Adrenal gland (tissue), 9 donors: ENCODE measurements at regions not wholly inside any gene's neighbourhood (a gene's known extent, or its start where the extent isn't known, plus 50 kb on each side); places are given as distances from the start of the nearest gene placed in this dataset.

Experiments
- DNase-seq, 7 donors: peaks; one replicate each; pipeline ENCODE4 v3.0.0-alpha.2; 2019 to 2020
- H3K27ac ChIP-seq, 5 donors: fragments of 200-600 bp; sonication (generic) in 4 of 5; 1 replicate in 3 of 5; 2 replicates in 2 of 5; pipeline versions ENCODE4 v1.5.1 to v1.8.0; 2016 to 2020; ENCODE audit warnings: mild to moderate bottlenecking in 1 of 5
- H3K27me3 ChIP-seq: fragments of 200-600 bp; 2 replicates; pipeline ENCODE4 v1.8.0; 2021
- H3K36me3 ChIP-seq, 2 donors: fragments of 200-600 bp; replicated peaks in 1 of 2; 1 replicate in 1 of 2; 2 replicates in 1 of 2; pipeline versions ENCODE4 v1.5.1 to v1.8.0; 2018 to 2022
- H3K4me1 ChIP-seq, 2 donors: fragments of 200-600 bp; replicated peaks in 1 of 2; 1 replicate in 1 of 2; 2 replicates in 1 of 2; pipeline versions ENCODE4 v1.5.1 to v1.8.0; 2018 to 2021
- H3K4me3 ChIP-seq, 4 donors: fragments of 200-600 bp; sonication (generic) in 3 of 4; one replicate each; pipeline ENCODE4 v1.5.1; 2016 to 2018
- H3K9me3 ChIP-seq, 3 donors: fragments of 200-600 bp; sonication (generic) in 1 of 3; replicated peaks in 1 of 3; 1 replicate in 2 of 3; 2 replicates in 1 of 3; pipeline versions ENCODE4 v1.5.1 to v1.8.0; 2016 to 2021
- POLR2A ChIP-seq, 2 donors: fragments of 450-650 bp; IDR thresholded peaks; one replicate each; pipeline ENCODE4 v1.6.1; 2017; ENCODE audit warnings: antibody characterized with exemption in 2 of 2, mild to moderate bottlenecking in 2 of 2, moderate library complexity in 1 of 2
- WGBS, 4 donors: extraction: QIAGEN DNeasy Blood & Tissue Kit in 2 of 4; methylation state at CpG; one replicate each; pipeline versions ENCODE4 v1.1.5 to v1.1.7; 2013 to 2017; 5-methylcytosine and 5-hydroxymethylcytosine counted together
- intact Hi-C, 2 donors: fragments of 100-400 bp; cut with DNase I; formaldehyde crosslinking; loops; one replicate each; pipeline versions ENCODE4 v1.14.1 to v1.15.0; 2022 to 2023
- TF ChIP-seq, protein P1 (sequence below), 6 experiments: fragments of 450-650 bp in 4 of 6; fragments of 200-600 bp in 2 of 6; sonication (generic) in 1 of 6; IDR thresholded peaks; 1 replicate in 5 of 6; 2 replicates in 1 of 6; pipeline versions ENCODE4 v1.5.1 to v1.8.0; 2016 to 2021; ENCODE audit warnings: antibody characterized with exemption in 6 of 6, mild to moderate bottlenecking in 2 of 6, moderate library complexity in 1 of 6
- donor health status: healthy with polysubstance abuse.
- donor health status: Bipolar disorder and iron deficiency.
- donor health status: DM: yes; HTN: yes; CAD: no.
- donor health status: DM: no; HTN: no; CAD: no.
- donor health status: DM: no; HTN: no; CAD: no.

DNA sequence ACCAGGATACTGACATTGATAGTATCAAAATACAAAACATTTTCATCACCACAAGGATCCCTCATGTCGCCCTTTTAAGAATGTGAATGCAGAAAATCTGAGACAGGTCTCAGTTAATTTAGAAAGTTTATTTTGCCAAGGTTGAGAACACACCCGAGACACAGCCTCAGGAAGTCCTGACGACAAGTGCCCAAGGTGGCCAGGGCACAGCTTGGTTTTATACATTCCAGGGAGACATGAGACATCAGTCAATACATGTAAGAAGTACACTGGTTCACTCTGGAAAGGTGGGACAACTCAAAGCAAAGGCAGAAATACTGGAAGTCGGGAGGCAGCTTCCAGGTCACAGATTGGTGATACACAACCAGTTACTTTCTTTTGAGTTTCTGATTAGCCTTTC is 235.2 kb upstream of the KRR1 start:
- TF ChIP-seq, protein P1, sequence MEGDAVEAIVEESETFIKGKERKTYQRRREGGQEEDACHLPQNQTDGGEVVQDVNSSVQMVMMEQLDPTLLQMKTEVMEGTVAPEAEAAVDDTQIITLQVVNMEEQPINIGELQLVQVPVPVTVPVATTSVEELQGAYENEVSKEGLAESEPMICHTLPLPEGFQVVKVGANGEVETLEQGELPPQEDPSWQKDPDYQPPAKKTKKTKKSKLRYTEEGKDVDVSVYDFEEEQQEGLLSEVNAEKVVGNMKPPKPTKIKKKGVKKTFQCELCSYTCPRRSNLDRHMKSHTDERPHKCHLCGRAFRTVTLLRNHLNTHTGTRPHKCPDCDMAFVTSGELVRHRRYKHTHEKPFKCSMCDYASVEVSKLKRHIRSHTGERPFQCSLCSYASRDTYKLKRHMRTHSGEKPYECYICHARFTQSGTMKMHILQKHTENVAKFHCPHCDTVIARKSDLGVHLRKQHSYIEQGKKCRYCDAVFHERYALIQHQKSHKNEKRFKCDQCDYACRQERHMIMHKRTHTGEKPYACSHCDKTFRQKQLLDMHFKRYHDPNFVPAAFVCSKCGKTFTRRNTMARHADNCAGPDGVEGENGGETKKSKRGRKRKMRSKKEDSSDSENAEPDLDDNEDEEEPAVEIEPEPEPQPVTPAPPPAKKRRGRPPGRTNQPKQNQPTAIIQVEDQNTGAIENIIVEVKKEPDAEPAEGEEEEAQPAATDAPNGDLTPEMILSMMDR (IDR thresholded peaks at IDR 0.05) = no peak
- no peak for TF ChIP-seq POLR2A (IDR thresholded peaks at IDR 0.05)
- H3K9me3 ChIP-seq = no peaks in the 10 kb centered on the region
- intact Hi-C loops = no loop called here
- no peak overlapping the region for H3K4me3 ChIP-seq
- no peak overlapping the region for H3K27ac ChIP-seq
- H3K4me1 ChIP-seq = no peaks in the 10 kb centered on the region
- WGBS, 4 donors = 81 to 88% (median 84%) methylated on average over 4 of the region's 4 CpGs
- no peaks in the 10 kb centered on the region for H3K36me3 ChIP-seq
- no peak for DNase-seq
- no peaks in the 10 kb centered on the region for H3K27me3 ChIP-seq

DNA sequence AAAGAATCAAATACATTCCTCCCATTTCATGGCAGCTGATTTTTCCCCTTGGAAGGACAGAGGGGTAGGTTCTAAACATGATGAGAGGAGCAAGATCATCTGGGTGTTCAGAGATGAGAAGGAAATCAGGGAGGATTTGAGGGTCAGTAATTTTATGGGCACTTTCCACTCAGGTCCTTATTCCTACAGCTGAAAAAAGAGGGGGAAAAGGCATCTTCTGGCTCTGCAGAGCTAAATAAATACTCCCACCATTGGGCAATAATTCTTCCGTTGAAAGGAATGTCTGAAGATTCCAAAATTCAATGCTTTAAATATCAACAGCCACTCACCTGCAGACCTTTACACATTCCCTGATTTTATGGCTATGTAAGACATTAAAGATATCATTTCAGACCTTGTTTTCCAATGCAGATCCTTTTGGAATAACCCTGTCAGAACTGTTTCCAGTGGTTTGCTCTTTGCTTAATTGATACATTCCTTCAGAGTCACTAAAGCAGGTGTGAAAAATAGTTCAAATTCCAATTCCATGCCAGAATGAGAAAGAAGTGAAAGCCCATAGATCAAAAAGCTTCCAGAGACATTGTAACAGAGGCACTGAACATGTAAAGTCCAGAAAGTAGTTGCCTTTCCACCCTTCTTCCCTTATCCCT is 233.3 kb upstream of the KRR1 start:
- no peak for DNase-seq
- Histone ChIP-seq H3K4me1 (no peaks in the 10 kb centered on the region), H3K27me3 (no peaks in the 10 kb centered on the region), H3K9me3 (no peaks in the 10 kb centered on the region), H3K36me3 (no peaks in the 10 kb centered on the region), H3K4me3 (no peak overlapping the region), H3K27ac (no peak overlapping the region)
- WGBS, 4 donors = 84 to 92% (median 90%) methylated on average over 1 of the region's 1 CpG
- intact Hi-C loops = no loop called here
- no peak for TF ChIP-seq POLR2A (IDR thresholded peaks at IDR 0.05)
- TF ChIP-seq, protein P1 (IDR thresholded peaks at IDR 0.05) = no peak

DNA sequence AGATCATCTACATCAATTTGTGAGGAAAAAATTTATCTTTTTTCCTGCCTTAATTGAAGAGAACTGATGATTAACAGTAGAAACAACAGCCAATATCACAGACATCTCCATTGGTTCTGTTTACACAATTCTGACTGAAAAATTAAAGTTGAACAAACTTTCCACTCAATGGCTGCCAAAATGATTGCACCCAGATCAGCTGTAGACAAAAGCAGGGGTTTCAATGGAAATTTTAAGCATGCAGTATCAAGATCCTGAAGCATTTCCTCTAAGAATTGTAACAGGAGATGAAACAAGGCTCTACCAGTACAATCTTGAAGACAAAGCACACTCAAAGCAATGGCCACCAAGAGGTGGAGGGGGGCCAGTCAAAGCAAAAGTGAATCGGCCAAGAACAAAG is 231.6 kb upstream of the KRR1 start:
- intact Hi-C loops = no loop called here
- H3K4me3 ChIP-seq = no peak overlapping the region
- 89 to 100% (median 91%) methylated on average over 1 of the region's 1 CpG for WGBS, 4 donors
- no peak for DNase-seq
- no peak for TF ChIP-seq POLR2A (IDR thresholded peaks at IDR 0.05)
- TF ChIP-seq, protein P1 (IDR thresholded peaks at IDR 0.05) = no peak
- no peaks in the 10 kb centered on the region for H3K36me3 ChIP-seq
- H3K4me1 ChIP-seq = no peaks in the 10 kb centered on the region
- H3K27me3 ChIP-seq = no peaks in the 10 kb centered on the region
- H3K27ac ChIP-seq = no peak overlapping the region
- H3K9me3 ChIP-seq = no peaks in the 10 kb centered on the region

DNA sequence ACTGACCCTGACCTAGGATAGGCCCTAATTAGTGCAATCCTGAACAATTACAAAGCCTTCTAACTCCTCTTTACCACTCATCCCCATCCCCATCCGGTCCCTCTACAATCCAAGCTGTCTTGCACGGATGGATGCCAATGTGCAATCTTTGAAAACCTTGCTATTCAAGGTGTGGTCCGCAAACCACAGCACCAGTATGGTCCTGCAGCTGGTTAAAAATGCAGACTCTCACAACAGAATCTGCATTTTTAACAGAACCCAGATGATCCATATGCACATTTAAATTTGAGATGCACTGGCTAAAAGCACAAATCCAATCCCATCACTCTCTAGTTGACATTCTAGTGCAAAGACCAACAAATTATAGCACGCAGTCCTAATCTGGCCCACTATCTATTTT is 230.6 kb upstream of the KRR1 start:
- intact Hi-C loops = no loop called here
- H3K9me3 ChIP-seq = no peaks in the 10 kb centered on the region
- no peaks in the 10 kb centered on the region for H3K27me3 ChIP-seq

More for the DNA sequence above, 230.6 kb upstream of the KRR1 start:
- Histone ChIP-seq H3K27ac (no peak overlapping the region), H3K4me1 (no peaks in the 10 kb centered on the region), H3K36me3 (no peaks in the 10 kb centered on the region), H3K4me3 (no peak overlapping the region)
- 90 to 96% (median 95%) methylated on average over 4 of the region's 4 CpGs for WGBS, 4 donors
- DNase-seq = no peak
- no peak for TF ChIP-seq POLR2A (IDR thresholded peaks at IDR 0.05)
- TF ChIP-seq, protein P1 (IDR thresholded peaks at IDR 0.05) = no peak
